ENCODE measurements at regions not wholly inside any gene's neighbourhood (a gene's known extent, or its start where the extent isn't known, plus 50 kb on each side); places are given as distances from the start of the nearest gene placed in this dataset.

- H3K4me2 ChIP-seq (replicated peaks; ENCODE audit: extremely low read depth, low read length, poor library complexity, severe bottlenecking) = no peak overlapping the region
- Mint-ChIP-seq H3K4me1 (no peaks in the 10 kb centered on the region), H3K9me3 (peaks cover 0 to 4% (median 0%) of the 10 kb centered on the region in 7 donors), H3K4me3 (no peak overlapping the region), H3K27me3 (ENCODE audit: low read depth in 3 of 3) (peaks cover 0 to 2% (median 1%) of the 10 kb centered on the region in 3 donors), H3K27ac (no peak overlapping the region), H3K36me3 (no peaks in the 10 kb centered on the region)
- H2AFZ ChIP-seq (ENCODE audit: insufficient read depth, low read depth, low read length, poor library complexity, severe bottlenecking) = no peak overlapping the region
- no peak overlapping the region for H3K9ac ChIP-seq (ENCODE audit: insufficient read depth, low read length, poor library complexity, severe bottlenecking)
- H3K4me1 ChIP-seq (ENCODE audit: control insufficient read depth in 1 of 2, insufficient read depth in 2 of 2, low read length in 2 of 2) = no peaks in the 10 kb centered on the region
- no peaks in the 10 kb centered on the region for H3K9me3 ChIP-seq (replicated peaks in 1 of 2; ENCODE audit: control insufficient read depth in 1 of 2, insufficient read depth in 1 of 2, low read length in 2 of 2)
- whole genome bisulfite sequencing (ENCODE audit: insufficient coverage) = 100% methylated on average over 1 of the region's 2 CpGs
- no peaks in the 10 kb centered on the region for H3K27me3 ChIP-seq (ENCODE audit: control insufficient read depth in 2 of 2, insufficient read depth in 2 of 2, low read length in 2 of 2)
- no peak overlapping the region for H3K4me3 ChIP-seq (replicated peaks in 1 of 3; ENCODE audit: low read depth in 2 of 3, low read length in 3 of 3)
- no peak for DNase-seq
- no peaks in the 10 kb centered on the region for H4K20me1 ChIP-seq (ENCODE audit: insufficient read depth, low read length)
- no peaks in the 10 kb centered on the region for H3K79me2 ChIP-seq (ENCODE audit: insufficient read depth, low read length)
- no peaks in the 10 kb centered on the region for H3K36me3 ChIP-seq (replicated peaks in 1 of 2; ENCODE audit: control insufficient read depth in 1 of 2, insufficient read depth in 2 of 2, low read length in 2 of 2)
- TF ChIP-seq CTCF (IDR thresholded peaks at IDR 0.05) = no peak
- H3K27ac ChIP-seq (ENCODE audit: low read depth in 1 of 2, low read length in 2 of 2) = no peak overlapping the region
- intact Hi-C loops (cut with micrococcal nuclease) = no loop called here
These were observed 429.2 kb upstream of the HTR2A start for GRCh38 chr13:47326061-47326460.

DNA sequence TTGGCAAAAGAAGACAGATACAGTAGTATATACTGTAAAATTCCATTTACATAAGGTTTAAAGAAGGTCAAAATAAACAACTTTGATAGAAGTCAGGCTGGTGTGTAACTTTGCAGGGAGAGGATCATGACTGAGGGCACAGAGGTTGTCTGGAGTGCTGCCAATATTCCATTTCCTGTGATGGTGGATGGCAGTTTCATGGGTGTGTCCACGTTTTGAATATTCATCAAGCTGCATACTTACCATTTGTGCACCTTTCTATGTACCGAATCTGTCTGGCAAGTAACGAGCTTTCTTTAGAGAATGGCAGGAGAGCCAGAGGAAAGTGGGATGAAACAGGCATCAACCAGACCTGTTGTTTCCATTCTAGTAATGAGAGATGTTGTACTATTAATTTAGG is 420.5 kb upstream of the HTR2A start:
- H3K4me1 Mint-ChIP-seq = no peaks in the 10 kb centered on the region
- H3K27me3 Mint-ChIP-seq (ENCODE audit: low read depth in 3 of 3) = no peaks in the 10 kb centered on the region
- Histone ChIP-seq H4K20me1 (ENCODE audit: insufficient read depth, low read length) (no peaks in the 10 kb centered on the region), H3K27me3 (ENCODE audit: control insufficient read depth in 2 of 2, insufficient read depth in 2 of 2, low read length in 2 of 2) (no peaks in the 10 kb centered on the region), H3K36me3 (replicated peaks in 1 of 2; ENCODE audit: control insufficient read depth in 1 of 2, insufficient read depth in 2 of 2, low read length in 2 of 2) (no peaks in the 10 kb centered on the region), H3K9me3 (replicated peaks in 1 of 2; ENCODE audit: control insufficient read depth in 1 of 2, insufficient read depth in 1 of 2, low read length in 2 of 2) (no peaks in the 10 kb centered on the region), H3K4me1 (ENCODE audit: control insufficient read depth in 1 of 2, insufficient read depth in 2 of 2, low read length in 2 of 2) (no peaks in the 10 kb centered on the region), H3K9ac (ENCODE audit: insufficient read depth, low read length, poor library complexity, severe bottlenecking) (no peak overlapping the region), H3K4me2 (replicated peaks; ENCODE audit: extremely low read depth, low read length, poor library complexity, severe bottlenecking) (no peak overlapping the region), H2AFZ (ENCODE audit: insufficient read depth, low read depth, low read length, poor library complexity, severe bottlenecking) (no peak overlapping the region), H3K27ac (ENCODE audit: low read depth in 1 of 2, low read length in 2 of 2) (no peak overlapping the region), H3K79me2 (ENCODE audit: insufficient read depth, low read length) (no peaks in the 10 kb centered on the region), H3K4me3 (replicated peaks in 1 of 3; ENCODE audit: low read depth in 2 of 3, low read length in 3 of 3) (no peak overlapping the region)
- 86% methylated on average over 2 of the region's 3 CpGs for WGBS (ENCODE audit: insufficient coverage)
- no peaks in the 10 kb centered on the region for H3K36me3 Mint-ChIP-seq
- no peak for TF ChIP-seq CTCF (IDR thresholded peaks at IDR 0.05)
- H3K4me3 Mint-ChIP-seq = no peak overlapping the region
- peaks cover 0 to 2% (median under 1%) of the 10 kb centered on the region in 7 donors for H3K9me3 Mint-ChIP-seq
- H3K27ac Mint-ChIP-seq = no peak overlapping the region
- DNase-seq = no peak
- intact Hi-C loops (cut with micrococcal nuclease) = no loop called here
